ENCODE measurements at regions not wholly inside any gene's neighbourhood (a gene's known extent, or its start where the extent isn't known, plus 50 kb on each side); places are given as distances from the start of the nearest gene placed in this dataset.

DNA sequence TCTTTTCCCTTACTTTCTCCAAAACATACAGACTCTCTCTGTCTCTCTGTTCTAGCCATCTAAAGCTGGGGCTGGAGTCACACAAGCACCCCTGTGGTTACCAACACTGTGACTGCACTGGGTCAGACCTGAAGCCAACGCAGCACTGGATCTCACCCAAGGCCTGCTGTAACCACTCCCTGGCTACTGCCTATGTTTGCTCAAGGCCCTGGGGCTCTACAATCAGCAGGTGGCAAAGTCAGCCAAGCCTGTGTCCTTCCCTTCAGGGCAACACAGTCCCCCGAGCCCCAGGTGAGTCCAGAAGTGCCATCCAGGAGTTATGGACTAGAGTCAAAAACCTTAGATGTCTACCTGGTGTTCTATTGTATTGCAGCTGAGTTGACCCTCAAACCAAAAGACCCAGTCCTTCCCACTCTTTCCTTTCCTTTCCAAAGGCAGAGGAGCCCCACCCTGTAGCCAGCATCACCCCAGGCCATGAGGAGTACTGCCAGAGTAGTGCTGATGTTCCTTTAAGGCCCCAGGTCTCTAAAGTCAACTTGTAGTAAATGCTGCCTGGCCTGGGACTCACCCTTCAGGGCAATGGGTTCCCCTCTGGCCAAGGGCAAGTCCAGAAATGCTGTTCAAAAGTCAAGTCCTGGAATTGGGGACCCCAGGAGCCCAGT is 58.8 kb upstream of the RAP2C start:
- TF ChIP-seq ZNF425 (CRISPR knock-in tag; conservative IDR thresholded peaks at IDR 0.05): no peak
- no peak for TF ChIP-seq ZNF263 (CRISPR knock-in tag; IDR thresholded peaks at IDR 0.05; ENCODE audit: low read depth)
- no peak for TF ChIP-seq IRF2 (CRISPR knock-in tag; IDR thresholded peaks at IDR 0.05; ENCODE audit: borderline replicate concordance, low read depth)
- TF ChIP-seq GRHL2 (CRISPR knock-in tag; IDR thresholded peaks at IDR 0.05; ENCODE audit: insufficient replicate concordance, severe bottlenecking): no peak
- TF ChIP-seq, protein P1, sequence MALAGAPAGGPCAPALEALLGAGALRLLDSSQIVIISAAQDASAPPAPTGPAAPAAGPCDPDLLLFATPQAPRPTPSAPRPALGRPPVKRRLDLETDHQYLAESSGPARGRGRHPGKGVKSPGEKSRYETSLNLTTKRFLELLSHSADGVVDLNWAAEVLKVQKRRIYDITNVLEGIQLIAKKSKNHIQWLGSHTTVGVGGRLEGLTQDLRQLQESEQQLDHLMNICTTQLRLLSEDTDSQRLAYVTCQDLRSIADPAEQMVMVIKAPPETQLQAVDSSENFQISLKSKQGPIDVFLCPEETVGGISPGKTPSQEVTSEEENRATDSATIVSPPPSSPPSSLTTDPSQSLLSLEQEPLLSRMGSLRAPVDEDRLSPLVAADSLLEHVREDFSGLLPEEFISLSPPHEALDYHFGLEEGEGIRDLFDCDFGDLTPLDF (CRISPR knock-in tag; IDR thresholded peaks at IDR 0.05): no peak
- no peak for TF ChIP-seq RELA (CRISPR knock-in tag; IDR thresholded peaks at IDR 0.05; ENCODE audit: borderline replicate concordance)
- TF ChIP-seq CTCF (IDR thresholded peaks at IDR 0.05): no peak
- no peak for TF ChIP-seq PREB (CRISPR knock-in tag; IDR thresholded peaks at IDR 0.05; ENCODE audit: borderline replicate concordance)
- no peak for TF ChIP-seq FOXK1 (CRISPR knock-in tag; IDR thresholded peaks at IDR 0.05)
- no peak for TF ChIP-seq ATF2 (CRISPR knock-in tag; IDR thresholded peaks at IDR 0.05; ENCODE audit: borderline replicate concordance, low read depth)
- TF ChIP-seq TEAD4 (CRISPR knock-in tag; IDR thresholded peaks at IDR 0.05): no peak
- no peak for TF ChIP-seq EMX1 (CRISPR knock-in tag; IDR thresholded peaks at IDR 0.05)
- TF ChIP-seq, protein P2, sequence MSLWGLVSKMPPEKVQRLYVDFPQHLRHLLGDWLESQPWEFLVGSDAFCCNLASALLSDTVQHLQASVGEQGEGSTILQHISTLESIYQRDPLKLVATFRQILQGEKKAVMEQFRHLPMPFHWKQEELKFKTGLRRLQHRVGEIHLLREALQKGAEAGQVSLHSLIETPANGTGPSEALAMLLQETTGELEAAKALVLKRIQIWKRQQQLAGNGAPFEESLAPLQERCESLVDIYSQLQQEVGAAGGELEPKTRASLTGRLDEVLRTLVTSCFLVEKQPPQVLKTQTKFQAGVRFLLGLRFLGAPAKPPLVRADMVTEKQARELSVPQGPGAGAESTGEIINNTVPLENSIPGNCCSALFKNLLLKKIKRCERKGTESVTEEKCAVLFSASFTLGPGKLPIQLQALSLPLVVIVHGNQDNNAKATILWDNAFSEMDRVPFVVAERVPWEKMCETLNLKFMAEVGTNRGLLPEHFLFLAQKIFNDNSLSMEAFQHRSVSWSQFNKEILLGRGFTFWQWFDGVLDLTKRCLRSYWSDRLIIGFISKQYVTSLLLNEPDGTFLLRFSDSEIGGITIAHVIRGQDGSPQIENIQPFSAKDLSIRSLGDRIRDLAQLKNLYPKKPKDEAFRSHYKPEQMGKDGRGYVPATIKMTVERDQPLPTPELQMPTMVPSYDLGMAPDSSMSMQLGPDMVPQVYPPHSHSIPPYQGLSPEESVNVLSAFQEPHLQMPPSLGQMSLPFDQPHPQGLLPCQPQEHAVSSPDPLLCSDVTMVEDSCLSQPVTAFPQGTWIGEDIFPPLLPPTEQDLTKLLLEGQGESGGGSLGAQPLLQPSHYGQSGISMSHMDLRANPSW (CRISPR knock-in tag; conservative IDR thresholded peaks at IDR 0.05; ENCODE audit: low read depth): no peak
- TF ChIP-seq ZNF423 (CRISPR knock-in tag; IDR thresholded peaks at IDR 0.05): no peak
- TF ChIP-seq, protein P3, sequence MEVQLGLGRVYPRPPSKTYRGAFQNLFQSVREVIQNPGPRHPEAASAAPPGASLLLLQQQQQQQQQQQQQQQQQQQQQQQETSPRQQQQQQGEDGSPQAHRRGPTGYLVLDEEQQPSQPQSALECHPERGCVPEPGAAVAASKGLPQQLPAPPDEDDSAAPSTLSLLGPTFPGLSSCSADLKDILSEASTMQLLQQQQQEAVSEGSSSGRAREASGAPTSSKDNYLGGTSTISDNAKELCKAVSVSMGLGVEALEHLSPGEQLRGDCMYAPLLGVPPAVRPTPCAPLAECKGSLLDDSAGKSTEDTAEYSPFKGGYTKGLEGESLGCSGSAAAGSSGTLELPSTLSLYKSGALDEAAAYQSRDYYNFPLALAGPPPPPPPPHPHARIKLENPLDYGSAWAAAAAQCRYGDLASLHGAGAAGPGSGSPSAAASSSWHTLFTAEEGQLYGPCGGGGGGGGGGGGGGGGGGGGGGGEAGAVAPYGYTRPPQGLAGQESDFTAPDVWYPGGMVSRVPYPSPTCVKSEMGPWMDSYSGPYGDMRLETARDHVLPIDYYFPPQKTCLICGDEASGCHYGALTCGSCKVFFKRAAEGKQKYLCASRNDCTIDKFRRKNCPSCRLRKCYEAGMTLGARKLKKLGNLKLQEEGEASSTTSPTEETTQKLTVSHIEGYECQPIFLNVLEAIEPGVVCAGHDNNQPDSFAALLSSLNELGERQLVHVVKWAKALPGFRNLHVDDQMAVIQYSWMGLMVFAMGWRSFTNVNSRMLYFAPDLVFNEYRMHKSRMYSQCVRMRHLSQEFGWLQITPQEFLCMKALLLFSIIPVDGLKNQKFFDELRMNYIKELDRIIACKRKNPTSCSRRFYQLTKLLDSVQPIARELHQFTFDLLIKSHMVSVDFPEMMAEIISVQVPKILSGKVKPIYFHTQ (CRISPR knock-in tag; IDR thresholded peaks at IDR 0.05): no peak
- TF ChIP-seq NFE2L1 (CRISPR knock-in tag; IDR thresholded peaks at IDR 0.05): no peak
- TF ChIP-seq ZNF671 (CRISPR knock-in tag; IDR thresholded peaks at IDR 0.05): no peak
- TF ChIP-seq PRRX2 (CRISPR knock-in tag; IDR thresholded peaks at IDR 0.05): no peak
- H3K27ac Mint-ChIP-seq: no peak overlapping the region
- no peak overlapping the region for H3K4me3 Mint-ChIP-seq
- ATAC-seq (no peak), DNase-seq (ENCODE audit: low spot score) (no peak)
- H3K4me1 Mint-ChIP-seq: peaks cover 8% of the 10 kb centered on the region
- no peaks in the 10 kb centered on the region for H3K36me3 Mint-ChIP-seq
- POLR2A ChIA-PET: no interaction called here
- H3K27me3 Mint-ChIP-seq (ENCODE audit: low read depth): peaks cover 2% of the 10 kb centered on the region; the same call in 1 of the 2 replicates
- no peaks in the 10 kb centered on the region for H3K9me3 Mint-ChIP-seq
- CTCF ChIA-PET: no interaction called here

All from WTC11 (cell line).